ENCODE measurements at regions not wholly inside any gene's neighbourhood (a gene's known extent, or its start where the extent isn't known, plus 50 kb on each side); places are given as distances from the start of the nearest gene placed in this dataset.

DNA sequence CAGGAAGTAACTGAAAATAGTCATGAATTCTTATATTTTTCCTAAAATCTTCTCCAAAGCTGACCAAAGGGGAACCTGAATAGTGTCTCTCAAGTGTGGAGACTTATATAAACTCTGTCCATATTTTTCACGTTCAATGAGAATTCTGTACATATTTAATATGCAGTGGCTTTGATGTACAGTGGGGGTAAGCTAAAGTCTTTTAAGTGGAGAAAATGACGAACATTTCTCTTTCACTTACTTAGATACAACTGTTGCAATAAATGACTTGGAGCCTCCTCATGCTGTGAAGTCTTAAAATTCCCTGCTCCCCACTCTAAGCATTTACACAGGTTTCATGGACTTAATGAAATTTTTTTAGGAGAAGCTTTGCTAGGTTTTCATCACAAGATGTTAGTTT lies 1196.7 kb downstream of the EFNB2 start:
- no peak for DNase-seq

DNA sequence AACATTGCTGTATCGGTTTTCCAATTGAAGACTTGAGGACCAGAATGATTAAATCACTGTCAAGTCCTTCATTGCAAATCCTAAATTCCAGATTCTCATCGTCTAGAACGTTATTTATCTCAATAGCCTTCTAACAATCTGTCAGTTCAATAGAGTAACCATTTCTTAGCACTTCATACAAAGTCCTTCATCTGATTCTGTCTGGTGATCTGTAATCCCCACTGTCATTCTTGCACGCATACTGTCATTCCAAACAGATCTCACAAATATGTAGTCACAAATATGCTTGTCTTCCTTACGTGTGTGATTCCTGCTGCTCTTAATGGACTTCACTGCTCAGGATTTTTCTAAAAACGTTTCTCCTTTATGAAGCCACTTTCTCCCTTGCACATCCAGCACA lies 1197.5 kb downstream of the EFNB2 start:
- DNase-seq: no peak

DNA sequence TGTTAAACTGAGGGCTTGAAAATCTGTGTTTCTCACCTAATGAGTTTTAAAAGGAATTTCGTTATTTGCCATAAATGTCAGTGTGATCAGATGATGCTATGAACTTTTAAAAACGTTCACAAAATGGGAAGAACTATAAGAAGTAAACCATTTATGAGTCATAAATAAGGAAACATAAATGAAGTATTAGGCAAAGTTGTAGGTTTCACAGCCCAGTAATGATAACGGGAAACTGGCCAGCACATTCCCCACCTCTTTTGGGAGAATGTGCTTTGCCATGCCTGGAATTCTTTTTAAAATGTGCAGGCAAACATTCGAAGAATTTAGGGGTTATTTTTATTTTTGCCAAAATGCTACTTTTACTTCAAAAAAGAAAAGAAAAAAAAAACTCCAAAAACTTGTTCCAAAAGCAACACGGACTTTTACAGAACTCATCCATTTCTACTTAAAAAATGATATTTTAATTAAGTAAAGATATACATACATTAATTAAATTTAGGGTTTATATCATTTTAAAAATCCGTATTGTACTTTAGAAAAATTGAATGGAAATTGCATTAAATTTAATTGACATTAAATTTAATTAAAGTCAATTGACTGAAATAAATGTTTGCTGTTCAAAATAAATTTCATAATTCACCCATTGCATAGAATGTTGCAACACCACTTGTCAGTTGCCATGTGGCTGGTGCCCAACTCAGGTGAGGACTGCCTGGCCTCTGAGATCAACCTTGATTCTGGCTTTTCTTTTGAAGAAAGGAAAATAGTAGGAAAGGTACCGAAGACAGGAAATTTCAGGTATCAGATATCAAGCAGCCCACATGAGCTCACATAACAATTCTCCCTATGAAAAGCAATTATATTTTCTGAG lies 1198.5 kb downstream of the EFNB2 start:
- no peak for DNase-seq

DNA sequence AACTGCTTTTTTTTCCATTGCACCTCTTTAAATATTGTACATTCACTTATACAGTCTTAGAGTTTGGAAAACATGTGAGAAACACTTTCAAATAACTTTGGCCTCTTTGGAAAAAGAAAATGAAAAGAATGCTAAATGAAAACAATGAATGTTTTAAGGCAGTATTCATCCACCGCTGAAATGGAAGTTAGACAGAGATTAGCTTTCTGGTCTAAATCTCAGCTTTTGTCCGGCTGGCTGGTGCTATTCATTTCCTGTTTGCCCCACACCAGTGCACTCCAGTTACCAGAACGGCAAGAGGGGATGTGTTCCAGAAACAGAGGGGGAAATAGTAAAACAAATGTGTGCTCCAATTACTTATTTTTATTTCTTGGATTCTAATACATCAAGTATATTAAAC lies 1201.3 kb downstream of the EFNB2 start:
- no peak for DNase-seq

DNA sequence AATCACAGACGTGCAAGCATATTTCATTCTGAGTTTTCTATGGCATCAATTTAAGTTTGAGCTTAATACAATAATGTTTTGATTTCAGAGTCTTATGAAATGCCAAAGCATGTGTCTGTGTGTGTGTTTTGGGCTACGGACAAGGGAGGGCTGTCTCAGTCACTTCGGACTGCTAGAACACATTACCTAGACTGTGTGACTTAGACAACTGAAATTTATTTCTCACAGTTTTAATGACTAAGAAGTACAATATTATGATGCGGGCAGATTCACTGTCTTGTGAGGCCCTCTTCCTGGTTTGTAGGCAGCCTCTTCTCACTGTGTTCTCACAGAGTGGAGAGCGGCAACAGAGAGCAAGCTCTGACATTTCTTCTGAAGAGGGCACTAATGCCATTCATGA lies 1202.0 kb downstream of the EFNB2 start:
- DNase-seq: no peak

DNA sequence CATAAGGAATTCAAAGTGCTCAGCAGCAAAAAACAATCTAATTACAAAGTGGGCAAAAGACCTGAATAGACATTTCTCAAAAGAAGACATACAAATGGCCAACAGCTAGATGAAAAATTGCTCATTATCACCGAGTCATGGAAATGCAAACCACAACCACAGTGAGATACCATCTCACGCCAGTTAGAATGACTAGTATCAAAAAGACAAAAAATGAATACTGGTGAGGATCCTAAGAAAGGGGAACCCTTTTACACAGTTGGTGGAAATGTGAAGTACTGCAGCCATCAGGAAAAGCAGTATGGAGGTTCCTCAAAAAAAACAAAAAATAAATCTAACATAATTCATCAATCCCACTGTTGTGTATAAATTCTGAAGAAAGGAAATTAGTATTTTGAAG lies 1206.1 kb downstream of the EFNB2 start:
- DNase-seq: no peak

DNA sequence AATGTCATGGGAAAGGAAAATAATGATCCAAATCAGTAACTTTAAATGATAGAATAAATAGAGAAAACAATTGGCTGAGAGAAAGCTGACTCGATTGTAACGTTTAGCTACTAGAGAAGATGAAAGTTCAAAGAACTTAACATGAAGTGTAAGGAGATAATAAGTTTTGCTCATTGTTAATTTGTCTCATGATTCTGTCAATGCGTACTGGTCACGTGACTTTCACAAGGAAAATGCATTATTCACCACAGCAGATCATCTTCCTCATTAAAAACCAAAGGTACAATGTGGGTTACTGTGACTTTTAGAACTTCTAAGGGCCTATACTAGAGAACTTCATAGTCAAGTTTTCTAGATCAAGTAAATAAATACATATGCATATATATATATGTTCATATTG lies 1207.2 kb downstream of the EFNB2 start:
- DNase-seq: no peak

DNA sequence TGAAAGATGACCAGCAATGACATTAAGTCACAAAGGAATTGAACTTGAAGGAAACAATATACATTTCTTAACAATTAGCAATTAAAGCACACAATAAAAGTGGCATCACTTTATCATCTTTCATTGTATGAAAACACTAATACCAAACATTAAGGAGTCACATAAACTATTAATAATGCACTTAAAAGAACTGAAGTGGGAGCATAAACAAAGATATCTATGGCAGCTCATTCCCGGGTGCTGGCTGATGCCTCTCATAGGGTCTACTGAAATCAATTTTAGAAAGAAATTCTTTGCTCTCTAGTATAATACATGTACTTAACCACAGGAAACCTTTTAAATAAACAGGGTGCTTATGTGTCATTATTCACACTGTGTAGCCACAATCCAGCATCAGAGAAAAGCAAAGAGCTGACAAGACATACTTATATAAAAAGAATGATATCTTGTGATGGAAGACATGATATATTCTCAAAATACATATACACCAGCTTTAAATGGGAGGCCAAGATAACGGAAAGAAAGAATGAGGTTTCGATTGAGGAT lies 1207.8 kb downstream of the EFNB2 start:
- DNase-seq: no peak

DNA sequence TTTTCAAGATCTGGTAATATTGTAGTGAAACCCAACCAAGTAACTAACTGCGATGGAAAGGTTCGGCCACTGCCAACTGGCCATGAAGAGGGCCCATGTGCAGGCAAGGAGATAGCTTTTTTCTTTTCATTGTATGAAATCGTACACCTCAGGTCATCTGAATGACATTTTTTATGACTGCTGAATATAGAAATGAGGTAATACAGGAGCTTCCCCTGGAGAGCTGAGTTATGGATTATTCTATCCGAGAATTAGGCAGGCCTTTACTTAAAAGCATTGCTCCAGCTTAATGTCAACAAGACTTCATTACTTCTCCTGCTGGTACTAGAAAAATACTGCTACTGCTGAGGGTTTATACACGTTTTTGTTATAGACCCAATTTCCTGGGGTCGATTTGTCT lies 1215.6 kb downstream of the EFNB2 start:
- no peak for DNase-seq

DNA sequence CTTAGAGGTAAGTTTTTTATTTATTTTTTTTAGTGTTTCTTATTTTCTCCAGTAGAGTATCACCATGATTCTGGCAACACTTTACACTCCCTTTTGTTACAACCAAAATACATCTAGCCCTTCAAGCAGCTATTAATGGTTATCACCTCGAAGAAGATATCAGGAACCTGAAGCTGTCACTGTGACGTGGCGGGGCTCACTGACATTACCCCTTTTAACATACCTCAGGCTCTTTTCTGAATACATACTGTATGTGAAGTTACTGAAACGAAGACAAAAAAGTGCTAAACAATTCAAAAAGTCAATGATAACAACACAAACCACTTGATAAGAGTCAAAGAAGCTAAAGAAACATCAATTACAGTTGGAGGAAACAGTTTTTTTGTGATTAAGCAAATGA lies 1218.7 kb downstream of the EFNB2 start:
- no peak for DNase-seq

DNA sequence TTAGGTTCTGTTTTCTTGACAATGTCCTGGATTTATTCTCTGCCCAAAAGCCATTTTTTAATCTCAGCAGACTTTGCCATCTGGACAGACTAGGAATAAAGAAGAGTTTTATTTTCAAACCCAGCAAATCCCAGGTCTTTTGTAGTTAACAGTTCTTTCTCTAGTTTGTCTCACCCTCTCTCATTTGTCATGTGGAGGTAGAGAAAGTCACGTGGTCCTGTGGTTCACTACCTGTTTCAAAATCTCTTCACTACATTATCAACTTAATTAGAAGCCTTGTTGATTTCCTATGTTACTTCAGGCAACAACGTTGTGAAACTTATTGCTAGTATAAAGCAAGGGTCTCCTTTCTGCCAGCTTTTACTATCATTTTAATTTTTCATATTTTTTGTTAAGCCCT lies 1222.6 kb downstream of the EFNB2 start:
- no peak for DNase-seq

DNA sequence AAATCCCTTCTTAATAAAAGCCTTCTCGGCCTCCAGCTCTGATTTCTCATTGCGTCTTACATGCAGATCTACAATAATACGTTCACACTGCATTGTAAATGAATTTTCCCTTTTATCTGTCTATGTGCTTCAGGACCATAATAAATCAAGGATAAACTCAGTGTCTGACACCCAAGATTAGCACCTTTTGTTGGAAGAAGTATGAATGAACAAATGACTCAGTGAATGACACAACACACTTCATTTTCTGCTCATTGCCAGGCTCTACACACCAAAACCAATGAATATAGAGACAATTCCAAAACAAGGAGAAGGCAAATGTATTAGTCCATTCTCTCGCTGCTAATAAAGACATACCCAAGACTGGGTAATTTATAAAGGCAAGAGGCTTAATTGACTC lies 1224.4 kb downstream of the EFNB2 start:
- DNase-seq: no peak

DNA sequence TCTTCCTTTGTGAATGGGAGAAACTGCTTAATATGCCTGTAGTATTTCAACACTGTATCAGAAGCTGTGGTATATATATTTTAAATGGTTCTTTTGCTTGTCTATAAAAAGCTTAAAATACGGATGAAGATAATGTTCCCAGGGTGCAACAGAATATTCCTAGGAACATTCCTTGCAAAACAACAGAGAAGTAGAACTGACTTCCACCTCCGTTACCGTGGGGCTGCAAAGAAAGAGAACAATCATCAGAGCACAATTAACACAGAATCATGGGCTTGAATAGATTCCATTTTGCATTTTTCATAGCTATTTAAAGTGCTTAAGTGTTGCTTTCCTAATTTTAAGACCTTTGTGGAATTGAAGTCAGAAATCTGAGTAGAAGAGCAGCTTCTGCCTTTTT lies 1227.7 kb downstream of the EFNB2 start:
- DNase-seq: no peak

DNA sequence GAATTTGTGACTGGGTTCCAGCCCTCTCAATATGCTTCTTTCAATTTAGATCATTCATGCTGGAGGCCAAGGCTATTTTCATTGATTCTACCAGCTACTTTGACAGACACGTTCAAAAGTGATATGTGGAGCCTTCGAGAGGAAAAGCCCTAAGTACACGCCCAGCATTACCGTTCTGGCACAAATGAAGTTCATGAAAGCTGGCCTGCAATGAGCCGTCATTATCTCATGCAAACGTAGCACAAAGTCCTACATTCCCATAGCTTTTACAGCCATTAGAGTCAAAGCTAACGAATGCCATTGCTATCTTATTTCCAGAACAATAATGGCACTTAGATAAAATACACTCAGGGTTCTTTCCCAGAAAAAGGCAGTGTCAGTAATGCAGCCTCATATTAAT lies 1237.6 kb downstream of the EFNB2 start:
- DNase-seq: no peak

DNA sequence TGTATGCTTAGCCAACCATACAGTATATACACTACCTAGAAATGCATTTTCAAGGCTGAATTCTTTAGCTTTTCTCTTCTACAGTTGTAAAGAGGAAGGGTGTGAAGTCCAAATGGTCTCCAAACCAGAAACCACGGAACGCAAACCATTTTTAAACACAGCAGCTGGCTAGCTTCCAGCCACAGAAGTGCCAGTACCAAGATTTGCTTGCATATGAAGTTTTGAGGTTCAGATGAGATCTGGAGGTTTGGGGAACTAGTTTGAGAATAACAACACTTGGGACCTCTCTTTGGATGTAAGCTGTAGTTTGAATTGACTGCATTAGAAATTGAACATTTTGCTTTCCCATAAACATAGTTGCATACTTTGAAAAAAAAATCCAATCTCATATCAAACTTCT lies 1243.5 kb downstream of the EFNB2 start:
- DNase-seq: no peak

DNA sequence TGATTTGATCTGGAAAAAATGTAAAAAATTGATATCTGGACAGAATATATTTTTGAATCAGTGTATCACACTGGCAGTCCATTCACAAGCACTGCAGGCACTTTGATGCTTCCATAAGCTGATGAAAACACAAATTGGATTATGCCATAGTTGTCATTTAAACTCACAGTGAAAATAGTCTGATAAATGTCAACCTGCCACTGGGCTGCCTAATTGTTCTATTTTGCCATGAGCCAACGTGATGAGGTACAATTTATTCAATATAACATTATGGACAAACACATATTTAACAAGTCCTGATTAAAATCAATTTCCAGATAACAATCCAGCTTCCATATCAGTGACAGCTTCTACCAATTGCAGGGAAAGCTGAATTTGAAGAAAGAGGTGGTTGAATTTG lies 1244.9 kb downstream of the EFNB2 start:
- no peak for DNase-seq

DNA sequence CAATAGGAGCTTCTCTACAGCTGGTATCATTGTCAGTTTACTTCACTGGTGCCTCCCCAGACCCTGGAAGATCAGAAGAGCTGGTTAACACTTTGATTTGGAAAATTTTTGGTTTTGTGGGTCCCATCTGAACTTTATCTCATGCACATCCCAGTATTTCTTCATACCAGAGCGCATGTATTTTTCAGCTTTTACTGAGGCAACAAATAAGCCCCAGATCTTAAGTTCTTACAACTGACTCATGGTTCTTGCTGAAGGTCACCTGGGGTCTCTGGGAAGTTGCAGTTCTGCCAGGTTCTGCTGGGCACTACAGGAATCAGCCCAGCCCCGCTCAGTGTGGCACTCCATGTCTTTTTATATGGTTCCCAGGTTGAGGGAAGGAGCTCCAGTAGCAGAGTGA lies 1249.9 kb downstream of the EFNB2 start:
- DNase-seq: no peak

DNA sequence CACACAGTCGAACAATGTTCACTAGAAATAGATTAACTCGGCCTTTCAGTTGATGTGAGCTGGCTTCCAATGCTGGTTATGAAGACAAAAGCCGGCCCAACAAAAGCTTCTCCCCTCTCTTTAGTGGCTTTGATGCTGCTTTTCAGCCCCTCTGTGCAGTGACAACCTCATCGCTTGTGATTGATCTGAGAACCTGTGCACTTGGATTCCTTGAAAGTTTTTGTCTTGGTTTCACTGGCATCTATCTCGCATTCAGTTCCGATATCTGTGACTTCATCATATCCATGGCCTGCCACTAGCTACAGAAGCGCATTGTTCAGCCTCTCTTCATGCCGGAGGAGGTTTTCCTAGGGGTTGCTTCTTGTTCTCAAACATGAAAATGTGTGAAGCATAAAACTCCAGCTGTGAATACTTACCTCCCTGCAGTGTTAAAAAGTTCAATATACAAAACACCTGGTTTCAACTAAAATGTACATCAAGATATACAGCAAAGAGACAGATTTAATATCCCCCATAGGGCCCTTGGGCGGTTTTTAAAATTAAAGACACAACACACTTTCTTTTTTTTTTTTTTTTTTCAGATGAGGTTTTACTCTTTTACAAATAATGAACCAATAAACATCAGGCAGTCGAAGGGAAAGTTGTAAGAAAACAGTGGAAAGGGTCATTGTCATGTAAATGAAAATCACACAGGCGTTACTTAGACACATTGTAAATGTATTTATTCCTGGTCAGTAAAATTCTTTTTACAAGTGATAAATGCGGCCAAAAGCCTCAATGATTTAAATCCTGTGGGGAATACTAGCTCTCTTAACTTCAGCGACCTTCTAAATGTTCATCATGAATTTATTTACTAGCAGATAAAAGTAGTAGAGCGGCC lies 1252.8 kb downstream of the EFNB2 start:
- DNase-seq: no peak

DNA sequence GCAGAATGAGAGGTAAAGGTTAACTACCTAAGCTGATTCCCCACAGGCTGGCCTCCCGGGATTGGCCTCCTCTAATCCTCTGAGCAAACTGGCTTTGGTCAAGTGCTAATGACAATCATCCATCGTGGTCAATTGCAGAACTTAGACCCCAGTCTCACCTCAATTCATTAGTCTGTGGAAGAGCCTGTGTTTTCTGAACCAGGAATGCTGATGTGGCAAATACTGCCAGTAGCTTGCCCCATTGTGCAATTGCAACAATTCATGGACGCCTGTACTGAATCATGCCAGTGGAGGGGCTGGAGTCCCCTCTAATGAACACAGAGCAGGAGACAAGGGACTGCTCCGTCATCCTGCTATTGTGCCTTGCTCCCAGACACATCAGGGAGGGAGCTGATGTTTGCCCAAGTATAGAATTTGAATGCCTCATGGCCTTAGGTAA lies 1256.5 kb downstream of the EFNB2 start:
- DNase-seq: no peak

DNA sequence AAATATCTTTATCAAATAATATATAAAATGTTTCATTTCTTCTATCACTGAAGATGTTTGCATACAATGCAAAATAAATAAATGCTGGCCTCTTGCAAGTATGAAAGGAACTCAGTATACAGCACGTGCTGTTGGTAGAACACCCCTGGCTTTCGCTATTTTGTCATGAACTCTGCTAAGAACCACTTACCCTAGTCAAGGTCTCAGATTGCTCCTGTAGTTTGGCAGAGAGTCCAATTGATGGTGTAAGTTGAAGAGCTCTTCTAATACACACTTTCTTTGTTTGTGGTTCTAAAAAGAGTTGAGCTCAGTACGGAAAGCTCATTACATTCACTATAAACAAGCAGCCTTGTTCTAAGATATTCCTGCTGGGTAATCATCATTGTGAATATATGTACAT lies 1258.9 kb downstream of the EFNB2 start:
- no peak for DNase-seq

DNA sequence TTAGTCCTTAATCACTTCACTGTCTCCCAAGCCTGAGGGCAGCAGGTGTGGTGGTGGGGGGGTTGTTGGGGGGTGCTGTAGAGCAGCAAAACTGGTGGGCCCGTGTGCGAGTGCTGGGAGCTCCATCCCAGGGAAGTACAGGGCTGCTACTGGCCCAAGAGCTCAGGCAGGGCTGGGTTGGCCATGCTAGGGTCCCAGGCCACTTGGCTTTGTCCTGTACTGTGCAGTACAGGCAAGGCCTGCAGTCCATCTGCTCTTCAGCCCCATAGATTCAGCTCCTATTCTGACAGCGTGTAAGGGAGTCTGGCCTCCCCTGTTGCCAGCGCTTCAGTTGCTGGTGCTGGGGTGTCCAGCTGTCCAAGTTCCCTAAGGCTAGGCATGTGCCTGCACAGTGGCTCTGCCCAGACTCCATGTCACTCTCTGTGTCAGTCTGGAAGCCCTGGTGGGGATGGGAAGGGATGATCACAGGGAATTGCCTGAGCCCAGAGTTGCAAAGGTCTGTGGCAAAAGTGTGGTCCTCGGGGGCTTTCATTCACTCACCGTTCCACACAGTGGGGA lies 1261.7 kb downstream of the EFNB2 start:
- DNase-seq: no peak

DNA sequence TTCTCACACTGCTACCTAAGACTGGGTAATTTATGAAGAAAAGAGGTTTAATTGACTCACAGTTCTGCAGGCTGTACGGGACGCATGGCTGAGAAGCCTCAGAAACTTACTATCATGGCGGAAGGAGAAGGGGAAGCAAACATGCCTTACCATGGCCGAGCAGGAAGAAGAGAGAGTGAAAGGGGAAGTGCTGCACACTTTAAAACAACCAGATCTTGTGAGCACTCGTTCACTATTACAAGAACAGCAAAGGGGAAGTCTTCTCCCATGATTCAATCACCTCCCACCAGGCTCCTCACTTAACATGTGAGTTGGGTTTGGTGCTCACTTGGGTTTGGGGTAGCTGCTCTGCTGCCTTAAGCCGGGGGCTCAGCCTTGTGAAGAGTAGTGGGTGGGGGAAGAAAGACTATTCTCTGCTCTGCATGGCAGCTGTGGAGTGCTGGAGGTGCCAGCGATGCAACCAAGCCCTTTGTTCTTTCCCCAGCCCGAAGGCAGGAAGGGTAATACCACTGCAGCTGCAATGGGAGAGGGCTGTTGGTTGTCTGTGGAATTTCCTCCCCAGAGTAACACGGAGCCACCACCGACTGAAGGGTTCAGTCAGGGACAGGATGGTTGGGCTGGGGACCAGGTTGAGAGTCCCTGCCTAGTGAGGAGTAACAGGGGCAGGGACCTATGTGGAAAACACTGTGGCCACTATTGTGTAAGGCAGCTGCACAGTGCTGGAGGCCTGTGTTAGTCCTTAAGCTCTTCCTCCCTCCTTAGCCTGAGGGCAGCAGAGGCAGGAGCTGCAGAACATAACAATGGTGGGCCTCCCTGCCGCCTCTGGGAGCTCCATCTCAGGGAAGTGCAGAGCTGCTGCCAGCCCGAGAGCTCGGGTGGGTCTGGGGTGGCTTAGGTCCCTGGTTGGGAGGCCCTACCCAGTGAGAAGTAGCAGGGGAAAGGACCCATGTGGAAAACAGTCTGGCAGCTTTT lies 1262.5 kb downstream of the EFNB2 start:
- DNase-seq: no peak
